ENCODE measurements at regions not wholly inside any gene's neighbourhood (a gene's known extent, or its start where the extent isn't known, plus 50 kb on each side); places are given as distances from the start of the nearest gene placed in this dataset.

GRCh38 chr12:124389725-124390441, 95.0 kb downstream of the RFLNA start:
- no peak for TF ChIP-seq CTCF (IDR thresholded peaks at IDR 0.05; ENCODE audit: low read depth, low read length, missing control alignments)
- peak overlapping the region; percentile 63 for H3K4me3 ChIP-seq (replicated peaks; ENCODE audit: low read depth, low read length)
- DNase-seq (ENCODE audit: extremely low read depth, low read depth), result no peak

- TF ChIP-seq CTCF (IDR thresholded peaks at IDR 0.05; ENCODE audit: low read depth, low read length, missing control alignments), result no peak
These were observed 94.3 kb downstream of the RFLNA start for GRCh38 chr12:124389138-124389724.

GRCh38 chr12:124388679-124389137, 93.8 kb downstream of the RFLNA start:
- DNase-seq (ENCODE audit: extremely low read depth, low read depth), result no peak
- peak overlapping the region; percentile 63 for H3K4me3 ChIP-seq (replicated peaks; ENCODE audit: low read depth, low read length)
- TF ChIP-seq CTCF (IDR thresholded peaks at IDR 0.05; ENCODE audit: low read depth, low read length, missing control alignments), result no peak

More at GRCh38 chr12:124389138-124389724, 94.3 kb downstream of the RFLNA start:
- DNase-seq (ENCODE audit: extremely low read depth, low read depth), result no peak
- H3K4me3 ChIP-seq (replicated peaks; ENCODE audit: low read depth, low read length), result peak overlapping the region; percentile 63

- no peak for DNase-seq (ENCODE audit: extremely low read depth, low read depth)
- H3K4me3 ChIP-seq (replicated peaks; ENCODE audit: low read depth, low read length), result peak overlapping the region; percentile 63
- no peak for TF ChIP-seq CTCF (IDR thresholded peaks at IDR 0.05; ENCODE audit: low read depth, low read length, missing control alignments)
These were observed 93.3 kb downstream of the RFLNA start for GRCh38 chr12:124388038-124388671.

GRCh38 chr12:124387528-124387911, 92.6 kb downstream of the RFLNA start:
- H3K4me3 ChIP-seq (replicated peaks; ENCODE audit: low read depth, low read length), result peak overlapping the region; percentile 63
- TF ChIP-seq CTCF (IDR thresholded peaks at IDR 0.05; ENCODE audit: low read depth, low read length, missing control alignments), result no peak
- DNase-seq (ENCODE audit: extremely low read depth, low read depth), result no peak

GRCh38 chr12:124386661-124387527, 92.0 kb downstream of the RFLNA start:
- peak overlapping the region; percentile 63 for H3K4me3 ChIP-seq (replicated peaks; ENCODE audit: low read depth, low read length)
- DNase-seq (ENCODE audit: extremely low read depth, low read depth), result no peak
- TF ChIP-seq CTCF (IDR thresholded peaks at IDR 0.05; ENCODE audit: low read depth, low read length, missing control alignments), result no peak
